EH (cell line): ENCODE measurements at regions not wholly inside any gene's neighbourhood (a gene's known extent, or its start where the extent isn't known, plus 50 kb on each side); places are given as distances from the start of the nearest gene placed in this dataset.

Source experiments
- DNase-seq: peaks from one replicate; pipeline ENCODE4 v3.0.0-alpha.2; 2015; ENCODE audit warnings: low read depth

DNA sequence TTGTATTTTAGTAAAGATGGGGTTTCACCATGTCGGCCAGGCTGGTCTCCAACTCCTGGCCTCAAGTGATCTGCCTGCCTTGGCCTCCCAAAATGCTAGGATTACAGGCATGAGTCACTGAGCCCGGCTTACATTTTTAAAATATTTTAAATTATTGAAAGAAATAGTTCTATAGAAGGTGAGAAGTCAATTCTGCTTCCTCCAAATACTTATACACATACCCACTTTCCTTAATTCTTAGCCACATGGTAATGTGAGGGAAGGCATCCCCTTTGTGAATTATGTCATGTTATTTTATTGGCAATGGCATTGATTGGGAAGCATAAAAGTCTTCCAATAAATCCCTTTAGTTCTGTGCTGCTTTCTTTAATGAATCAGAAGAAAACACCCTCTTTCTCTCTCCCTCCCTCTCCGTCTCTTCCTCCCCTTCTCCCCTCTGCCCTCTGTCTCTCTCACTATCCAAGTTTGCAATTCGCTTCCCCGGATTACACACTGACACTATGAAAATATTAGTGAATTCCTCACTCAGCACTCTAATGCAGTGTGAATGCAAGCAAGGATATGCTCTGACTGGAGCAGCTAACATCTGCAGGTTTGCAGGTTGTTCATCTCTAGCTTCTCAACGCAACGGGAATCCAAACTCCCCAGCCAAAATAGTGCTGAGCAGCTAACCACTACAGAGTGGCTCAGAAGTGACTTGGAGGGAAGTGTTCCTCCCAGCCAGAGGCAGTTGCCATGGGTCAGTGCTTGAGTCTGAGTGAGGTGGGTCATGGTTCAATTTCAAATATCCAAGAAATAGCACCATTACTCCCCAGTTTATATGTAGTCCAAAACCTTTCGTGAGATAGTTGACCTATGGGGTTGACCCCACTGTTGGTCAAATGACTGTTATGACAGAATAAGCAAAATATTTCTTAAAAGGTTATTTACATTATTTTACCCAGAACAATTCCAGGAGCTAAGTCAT is 77.8 kb upstream of the CD55 start:
- DNase-seq = no peak

DNA sequence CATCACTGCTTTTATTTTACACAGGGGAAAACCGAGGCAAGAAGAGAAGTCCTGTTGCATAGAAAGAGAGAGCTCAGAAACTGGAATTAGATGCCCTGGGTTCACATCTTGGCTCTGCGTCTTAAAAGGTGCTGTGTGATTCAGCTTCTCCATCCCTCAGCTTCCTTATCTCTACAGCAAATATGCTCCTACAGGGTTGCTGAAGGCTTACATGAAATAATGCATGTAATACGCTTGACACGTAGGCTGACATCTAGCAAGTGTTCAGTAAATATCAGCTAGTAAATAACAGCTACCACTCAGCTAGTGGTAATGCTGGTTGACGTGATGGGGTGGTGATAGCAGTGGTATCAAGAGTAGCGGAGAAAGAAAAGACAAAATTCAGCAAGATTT is 77.1 kb upstream of the CD55 start:
- DNase-seq = no peak

DNA sequence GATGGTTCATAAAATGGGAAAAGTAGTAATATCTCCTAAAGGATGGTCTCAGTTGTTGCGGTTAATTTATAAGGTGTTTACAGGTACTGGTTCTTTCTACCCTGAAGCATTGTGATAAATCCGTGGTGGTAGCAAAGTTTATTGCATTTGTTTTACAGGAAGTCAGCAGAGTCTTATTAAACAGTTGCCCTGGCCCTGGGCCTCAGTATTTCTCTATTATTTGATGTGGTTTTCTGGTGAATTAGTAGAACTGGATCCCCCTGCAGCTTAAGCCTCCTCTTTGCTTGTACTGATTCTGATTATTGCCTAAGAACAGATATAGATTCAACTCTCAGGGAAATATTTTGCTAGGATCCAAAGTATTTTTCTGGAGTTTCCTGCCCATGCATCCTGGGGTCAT is 76.4 kb upstream of the CD55 start:
- no peak for DNase-seq

DNA sequence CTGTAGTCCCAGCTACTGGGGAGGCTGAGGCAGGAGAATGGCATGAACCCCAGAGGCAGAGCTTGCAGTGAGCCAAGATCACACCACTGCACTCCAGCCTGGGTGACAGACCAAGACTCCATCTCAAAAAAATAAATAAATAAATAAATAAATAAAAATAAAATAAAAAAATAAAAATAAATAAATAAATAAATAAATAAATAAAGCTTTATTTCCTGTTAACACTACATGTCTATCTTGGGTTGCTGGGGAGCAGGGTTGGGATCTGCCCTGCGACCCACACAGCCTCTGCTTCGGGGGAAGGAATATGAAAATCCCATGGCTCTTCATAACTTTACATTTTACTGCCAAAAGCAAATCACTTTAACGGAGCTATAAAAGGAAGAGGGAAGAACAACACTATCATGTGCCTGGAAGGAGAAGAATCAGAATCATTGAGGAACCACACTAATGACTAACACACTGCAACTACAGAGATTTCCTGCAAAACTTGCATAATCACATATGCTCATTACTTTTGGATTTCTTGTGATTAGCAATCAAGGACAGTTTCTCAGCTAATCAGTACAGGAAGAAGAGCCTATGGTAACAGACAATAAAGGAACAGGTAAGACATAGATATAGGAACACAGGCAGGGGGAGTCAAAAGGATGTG is 72.8 kb upstream of the CD55 start:
- DNase-seq = no peak

DNA sequence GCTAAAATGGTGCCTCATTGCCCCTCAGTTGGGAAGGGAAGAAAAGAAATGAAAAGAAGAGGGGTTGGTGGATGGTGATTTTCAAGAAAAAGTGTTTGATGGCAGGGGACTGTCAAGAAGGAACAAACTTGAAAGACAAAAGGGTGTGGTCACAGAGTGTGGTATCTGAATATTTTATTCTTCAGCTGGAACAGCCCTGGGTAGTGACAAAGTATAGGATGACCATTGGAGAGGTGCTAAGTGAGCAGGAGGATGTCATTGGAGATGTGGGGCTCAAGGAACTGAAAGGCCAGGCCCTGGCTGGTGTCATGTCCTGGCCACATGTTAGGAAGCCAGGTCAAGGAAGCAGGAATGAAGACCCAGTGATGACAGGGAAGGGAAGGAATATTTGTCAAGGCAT is 71.0 kb upstream of the CD55 start:
- no peak for DNase-seq

DNA sequence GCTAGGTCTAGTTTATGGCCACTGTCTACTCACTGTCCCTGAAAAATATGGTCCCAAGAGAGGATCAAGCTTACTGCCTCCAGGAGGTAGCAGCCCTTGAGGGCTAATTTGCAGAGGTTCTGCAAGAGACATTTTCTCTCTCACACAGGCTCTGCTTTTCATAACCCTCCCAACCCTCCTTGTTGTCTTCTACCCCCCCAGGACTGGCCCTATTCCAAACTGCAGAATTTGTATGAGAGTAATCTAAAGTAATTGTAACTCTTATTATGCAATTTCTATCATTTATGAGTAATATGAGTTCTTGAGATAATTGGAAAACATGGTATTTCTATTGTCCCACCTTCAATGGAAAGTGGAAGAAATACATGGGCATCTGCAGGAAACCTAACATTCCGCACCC is 70.4 kb upstream of the CD55 start:
- DNase-seq = no peak

DNA sequence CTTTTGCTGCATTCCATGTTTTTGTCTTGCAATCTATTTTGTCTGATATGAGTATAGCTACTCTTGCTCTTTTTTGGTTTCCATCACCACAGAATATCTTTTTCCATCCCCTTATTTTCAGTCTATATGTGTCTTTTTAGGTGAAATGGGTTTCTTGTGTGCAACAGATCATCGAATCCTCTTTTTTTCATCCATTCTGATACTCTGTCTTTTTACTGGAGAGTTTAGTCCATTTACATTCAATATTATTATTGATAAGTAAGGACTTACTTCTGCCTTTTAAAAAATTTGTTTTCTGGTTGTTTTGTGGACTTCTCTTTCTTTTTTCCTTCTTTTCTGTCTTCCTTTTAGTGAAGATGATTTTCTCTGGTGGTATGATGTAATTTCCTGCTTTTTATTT is 64.6 kb upstream of the CD55 start:
- no peak for DNase-seq

DNA sequence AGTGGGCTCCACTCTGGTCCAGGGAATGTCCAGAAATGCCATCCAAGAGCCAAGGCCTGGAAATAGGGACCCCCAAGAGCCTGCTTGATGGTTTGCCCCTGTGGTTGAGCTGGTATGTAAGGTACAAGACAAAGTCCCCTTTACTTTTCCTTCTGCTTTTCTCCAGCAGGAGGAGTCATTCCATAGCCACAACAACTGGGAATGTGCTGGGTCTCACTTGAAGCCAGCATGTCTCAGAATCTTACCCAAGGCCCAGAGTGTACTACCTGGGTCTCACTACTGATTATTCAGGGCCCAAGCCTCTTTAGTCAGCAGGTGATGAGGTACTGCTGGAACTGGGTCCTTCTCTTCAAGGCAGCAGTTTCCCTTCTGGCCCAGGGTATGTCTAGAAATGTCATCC is 62.1 kb upstream of the CD55 start:
- DNase-seq = peak; percentile 47

DNA sequence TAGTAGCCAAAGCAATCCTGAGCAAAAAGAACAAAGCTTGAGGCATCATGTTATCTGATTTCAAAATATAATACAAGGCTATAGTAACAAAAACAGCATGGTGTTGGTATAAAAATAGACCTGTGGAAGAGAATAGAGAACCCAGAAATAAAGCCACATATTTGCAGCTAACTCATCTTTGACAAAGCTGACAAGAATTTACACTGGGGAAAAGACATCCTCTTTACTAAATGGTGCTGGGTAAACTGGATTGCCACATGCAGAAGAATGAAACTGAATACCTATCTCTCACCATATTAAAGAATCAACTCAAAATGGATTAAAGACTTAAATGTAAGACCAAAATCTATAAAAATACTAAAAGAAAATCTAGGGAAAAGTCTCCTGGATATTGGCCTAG is 59.5 kb upstream of the CD55 start:
- peak; percentile 43 for DNase-seq

DNA sequence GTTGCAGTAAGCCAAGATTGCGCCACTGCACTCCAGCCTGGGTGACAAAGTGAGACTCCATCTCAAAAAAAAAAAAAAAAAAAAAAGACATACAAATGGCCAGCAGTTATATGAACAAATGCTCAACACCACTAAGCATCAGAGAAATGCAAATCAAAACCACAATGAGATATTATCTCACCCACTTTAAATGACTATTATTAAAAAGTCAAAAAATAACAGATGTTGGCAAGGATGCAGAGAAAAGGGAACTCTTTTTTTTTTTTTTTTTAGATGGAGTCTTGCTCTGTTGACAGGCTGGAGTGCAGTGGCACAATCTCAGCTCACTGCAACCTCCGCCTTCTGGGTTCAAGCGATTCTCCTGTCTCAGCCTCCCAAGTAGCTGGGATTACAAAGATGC is 58.6 kb upstream of the CD55 start:
- peak; percentile 17 for DNase-seq

DNA sequence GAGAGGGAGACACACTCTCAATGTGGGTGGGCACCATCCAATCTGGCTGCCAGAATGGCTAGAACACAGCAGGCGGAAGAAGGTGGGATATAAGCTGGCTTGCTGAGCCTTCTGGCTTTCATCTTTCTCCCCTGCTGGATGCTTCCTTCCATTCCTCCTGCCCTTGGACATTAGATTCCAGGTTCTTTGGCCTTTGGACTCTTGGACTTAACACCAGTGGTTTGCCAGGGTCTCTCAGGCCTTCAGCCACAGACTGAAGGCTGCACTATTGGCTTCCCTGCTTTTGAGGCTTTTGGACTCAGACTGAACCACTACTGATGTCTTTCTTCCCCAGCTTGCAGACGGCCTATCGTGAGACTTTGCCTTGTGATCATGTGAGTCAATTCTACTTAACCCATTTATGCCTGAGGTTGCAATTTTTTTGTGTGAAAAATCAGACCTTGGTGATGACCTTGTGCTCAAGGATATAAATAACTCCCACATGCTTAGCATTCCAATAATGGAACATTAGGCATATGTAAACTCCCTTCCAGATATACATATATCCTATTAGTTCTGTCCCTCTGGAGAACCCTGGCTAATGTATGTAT is 56.7 kb upstream of the CD55 start:
- DNase-seq = no peak

DNA sequence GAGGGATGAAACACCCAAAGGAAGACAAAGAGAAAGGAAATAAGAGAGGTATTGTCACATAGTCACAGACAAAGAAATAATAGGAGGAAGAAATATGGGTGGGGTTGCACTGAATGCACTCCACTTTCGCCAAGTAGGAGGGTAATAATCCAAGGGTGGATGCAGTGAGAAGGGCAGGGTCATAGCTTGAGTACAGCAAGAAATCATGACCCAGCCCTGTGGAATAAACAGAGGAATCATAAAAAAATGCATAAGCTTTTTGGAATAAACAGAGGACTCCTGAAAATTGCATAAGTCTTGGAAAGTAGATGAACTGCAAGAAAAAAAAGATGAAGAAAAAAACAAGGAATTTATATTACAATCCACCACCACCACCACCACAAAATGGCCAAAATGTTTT is 53.1 kb upstream of the CD55 start:
- no peak for DNase-seq

DNA sequence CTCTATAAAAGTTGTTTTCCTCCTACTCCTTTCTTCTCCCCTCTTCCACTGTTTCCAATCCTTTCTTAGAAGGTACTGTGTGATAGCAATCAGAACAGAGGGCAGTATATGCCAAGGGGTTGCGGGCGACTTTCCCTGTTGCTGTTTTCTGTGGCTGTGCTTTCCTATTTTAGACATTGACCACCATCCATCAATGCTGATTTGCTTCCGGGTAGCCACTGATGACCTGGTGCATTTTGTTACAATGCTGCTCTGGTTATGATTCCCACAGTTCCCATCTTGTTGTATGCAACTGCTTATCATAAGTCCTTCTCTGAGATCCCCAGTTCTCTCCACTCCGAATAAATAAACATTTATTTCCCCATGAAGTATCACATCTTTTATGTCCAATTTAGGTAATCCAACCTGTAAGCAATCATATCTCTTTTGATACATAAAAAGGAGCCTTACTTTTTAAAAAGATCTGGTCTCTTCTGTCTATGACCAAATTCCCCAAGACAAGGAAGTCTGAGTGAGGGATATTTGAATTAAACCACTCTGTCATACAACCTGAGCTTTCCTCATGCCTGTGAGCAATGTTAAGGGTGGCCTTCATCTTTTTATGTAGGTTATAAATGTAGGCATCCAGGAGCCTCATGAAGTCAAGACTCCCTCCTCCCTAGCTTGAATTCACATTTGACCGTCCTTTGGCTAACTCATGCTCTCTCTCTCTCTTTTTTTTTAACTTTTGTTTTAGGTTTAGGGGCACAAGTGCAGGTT is 52.5 kb upstream of the CD55 start:
- no peak for DNase-seq
